ENCODE measurements at regions not wholly inside any gene's neighbourhood (a gene's known extent, or its start where the extent isn't known, plus 50 kb on each side); places are given as distances from the start of the nearest gene placed in this dataset.

- Histone ChIP-seq H3K27ac (ENCODE audit: extremely low read depth, low read depth, low read length) (no peak overlapping the region), H3K9ac (ENCODE audit: insufficient read depth in 1 of 2, low read depth in 2 of 2, low read length in 2 of 2) (no peak overlapping the region), H3K27me3 (ENCODE audit: control insufficient read depth in 2 of 2, insufficient read depth in 2 of 2, low read length in 2 of 2) (no peaks in the 10 kb centered on the region), H3K4me1 (replicated peaks in 1 of 2; ENCODE audit: control insufficient read depth in 2 of 2, insufficient read depth in 2 of 2, low read length in 2 of 2) (no peaks in the 10 kb centered on the region), H3K36me3 (ENCODE audit: control insufficient read depth, insufficient read depth, low read length) (no peaks in the 10 kb centered on the region), H3K4me2 (ENCODE audit: insufficient read depth, low read length) (no peak overlapping the region), H3K79me2 (ENCODE audit: control insufficient read depth, insufficient read depth, low read length) (no peaks in the 10 kb centered on the region), H3K9me1 (ENCODE audit: control insufficient read depth, insufficient read depth, low read length) (no peaks in the 10 kb centered on the region), H3K4me3 (no peak overlapping the region), H2AFZ (ENCODE audit: low read depth, low read length) (no peak overlapping the region), H4K20me1 (replicated peaks; ENCODE audit: control insufficient read depth, insufficient read depth, low read length) (no peaks in the 10 kb centered on the region), H3K9me3 (replicated peaks; ENCODE audit: control insufficient read depth, insufficient read depth, low read depth, low read length) (no peaks in the 10 kb centered on the region; the same call in 1 of the 2 replicates)
- 6% methylated on average over 5 of the region's 6 CpGs for WGBS (ENCODE audit: insufficient coverage, low coverage, missing lambda C conversion rate)
- TF ChIP-seq CREB5 (CRISPR knock-in tag; IDR thresholded peaks at IDR 0.05) (no peak), MITF (IDR thresholded peaks at IDR 0.05) (no peak), CGGBP1 (CRISPR knock-in tag; IDR thresholded peaks at IDR 0.05) (no peak), ILF3 (IDR thresholded peaks at IDR 0.05; ENCODE audit: borderline replicate concordance) (no peak)
- no peak for FAIRE-seq
- DNase-seq (ENCODE audit: extremely low read depth in 1 of 4, low spot score in 3 of 4): no peak
- BruUV-seq (replicated peaks): no TSS peak
- intact Hi-C loops (cut with micrococcal nuclease): no loop called here
- POLR2A ChIA-PET: no interaction called here
- in situ Hi-C loops (cut with MboI): no loop called here
- no peak for ATAC-seq
- CTCF ChIA-PET (ENCODE audit: low intra/inter-chr PET ratio): no interaction called here
Observed at GRCh38 chrX:20595928-20596575, 329.3 kb upstream of the RPS6KA3 start.

All from K562 (cell line).